B cell (primary cell): ENCODE measurements at regions not wholly inside any gene's neighbourhood (a gene's known extent, or its start where the extent isn't known, plus 50 kb on each side); places are given as distances from the start of the nearest gene placed in this dataset.

Experiments
- ATAC-seq: fragments of 200-7000 bp; cut with Tn5 transposase; one replicate; pipeline ENCODE4 v1.10.0; 2021; ENCODE audit warnings: low read depth, mild to moderate bottlenecking, moderate number of reproducible peaks, moderate library complexity
- CTCF ChIA-PET: fragments of 350-600 bp; sonication (Branson Sonifier 250); formaldehyde crosslinking; loops from one replicate; lab custom pipeline; 2021; ENCODE audit warnings: antibody characterized with exemption, inconsistent platforms; lab: Charles Lee
- POLR2A ChIA-PET: fragments of 350-600 bp; sonication (Branson Sonifier 250); formaldehyde crosslinking; loops from one replicate; lab custom pipeline; 2021; ENCODE audit warnings: antibody characterized with exemption; lab: Charles Lee
- DNase-seq: peaks from one replicate; pipeline ENCODE4 v3.0.0; 2013
- H2AFZ ChIP-seq: 2 replicates; pipeline ENCODE4 v1.6.1; 2012; ENCODE audit warnings: mild to moderate bottlenecking, low read depth, low read length; ENCODE audit not compliant: insufficient read depth, poor library complexity, severe bottlenecking
- H3K27ac ChIP-seq, 2 donors: 1 replicate in 1 of 2; 2 replicates in 1 of 2; pipeline ENCODE4 v1.5.1; 2012 to 2013; ENCODE audit warnings: low read length in 2 of 2, mild to moderate bottlenecking in 2 of 2, moderate library complexity in 1 of 2
- H3K27me3 ChIP-seq, 4 experiments: fragments of 200-600 bp in 1 of 4; sonication (generic) in 1 of 4; replicated peaks in 1 of 4; 1 replicate in 2 of 4; 2 replicates in 2 of 4; pipeline versions ENCODE4 v1.6.1 to v1.7.0; 2013 to 2016; ENCODE audit warnings: low read length in 3 of 4, mild to moderate bottlenecking in 2 of 4, mixed read lengths in 1 of 4, moderate library complexity in 1 of 4; ENCODE audit not compliant: insufficient read depth in 4 of 4, control insufficient read depth in 3 of 4; ENCODE audit errors: control extremely low read depth in 1 of 4
- H3K36me3 ChIP-seq, 2 experiments: replicated peaks in 1 of 2; 1 replicate in 1 of 2; 2 replicates in 1 of 2; pipeline versions ENCODE4 v1.6.1 to v1.7.1; 2013; ENCODE audit warnings: low read length in 1 of 2; ENCODE audit not compliant: insufficient read depth in 2 of 2, control insufficient read depth in 1 of 2; ENCODE audit errors: control extremely low read depth in 1 of 2, extremely low read depth in 1 of 2
- H3K4me1 ChIP-seq, 2 donors: fragments of 200-600 bp in 1 of 2; sonication (generic) in 1 of 2; 1 replicate in 1 of 2; 2 replicates in 1 of 2; pipeline versions ENCODE4 v1.5.1 to v1.6.1; 2013 to 2017; ENCODE audit warnings: low read length in 2 of 2; ENCODE audit not compliant: control insufficient read depth in 2 of 2, insufficient read depth in 2 of 2
- H3K4me2 ChIP-seq: replicated peaks from 2 replicates; pipeline ENCODE3; 2012; ENCODE audit warnings: mild to moderate bottlenecking, low read depth, low read length; ENCODE audit not compliant: poor library complexity, severe bottlenecking
- H3K4me3 ChIP-seq, 5 experiments: fragments of 200-600 bp in 1 of 5; sonication (generic) in 1 of 5; 1 replicate in 3 of 5; 2 replicates in 2 of 5; pipeline versions ENCODE4 v1.5.1 to v1.7.0; 2011 to 2016; ENCODE audit warnings: low read length in 4 of 5, mild to moderate bottlenecking in 4 of 5, low read depth in 2 of 5, control low read depth in 1 of 5, moderate library complexity in 1 of 5; ENCODE audit not compliant: insufficient read depth in 1 of 5; ENCODE audit errors: control extremely low read depth in 1 of 5, extremely low read depth in 1 of 5
- H3K79me2 ChIP-seq: fragments of 200-600 bp; sonication (generic); one replicate; pipeline ENCODE4 v1.6.0; 2016; ENCODE audit warnings: low read length; ENCODE audit not compliant: control insufficient read depth, insufficient read depth
- H3K9ac ChIP-seq: fragments of 200-600 bp; sonication (generic); 2 replicates; pipeline ENCODE4 v1.6.1; 2017; ENCODE audit warnings: mild to moderate bottlenecking, low read length, moderate library complexity
- H3K9me3 ChIP-seq, 3 donors: one replicate each; pipeline versions ENCODE4 v1.6.1 to v1.7.1; 2013; ENCODE audit warnings: low read length in 2 of 3; ENCODE audit not compliant: control insufficient read depth in 2 of 3, insufficient read depth in 1 of 3; ENCODE audit errors: control extremely low read depth in 1 of 3
- H4K20me1 ChIP-seq: 2 replicates; pipeline ENCODE4 v1.6.0; 2012; ENCODE audit warnings: mild to moderate bottlenecking, low read length; ENCODE audit not compliant: insufficient read depth, control insufficient read depth, poor library complexity, severe bottlenecking
- H3K27ac Mint-ChIP-seq: one replicate; pipeline ENCODE4 v1.8.0; 2021; ENCODE audit warnings: mixed read lengths
- H3K27me3 Mint-ChIP-seq: one replicate; pipeline ENCODE4 v1.8.0; 2021; ENCODE audit warnings: mixed read lengths
- H3K4me1 Mint-ChIP-seq: one replicate; pipeline ENCODE4 v1.8.0; 2021; ENCODE audit warnings: mixed read lengths
- H3K4me3 Mint-ChIP-seq: one replicate; pipeline ENCODE4 v1.8.0; 2021; ENCODE audit warnings: mixed read lengths
- H3K9me3 Mint-ChIP-seq: one replicate; pipeline ENCODE4 v1.8.0; 2022; ENCODE audit warnings: mixed read lengths; ENCODE audit not compliant: insufficient read depth
- CTCF ChIP-seq: fragments of 200-600 bp; IDR thresholded peaks from one replicate; pipeline ENCODE4 v1.8.0; 2022; ENCODE audit warnings: antibody characterized with exemption, mild to moderate bottlenecking
- EZH2 ChIP-seq: IDR thresholded peaks from 2 replicates; pipeline ENCODE4 v1.6.1; 2012; ENCODE audit warnings: borderline replicate concordance, low read depth, mild to moderate bottlenecking, moderate library complexity, low read length; ENCODE audit not compliant: insufficient read depth, poor library complexity, severe bottlenecking
- WGBS: methylation state at CpG from one replicate; pipeline ENCODE4 v1.1.5; 2013; ENCODE audit warnings: missing lambda C conversion rate; ENCODE audit not compliant: insufficient coverage; 5-methylcytosine and 5-hydroxymethylcytosine counted together
- intact Hi-C: fragments of 100-400 bp; cut with micrococcal nuclease; formaldehyde crosslinking; loops from one replicate; pipeline ENCODE4 v1.10.0; 2022

- H3K27ac Mint-ChIP-seq: no peak overlapping the region
- no peak for ATAC-seq
- Histone ChIP-seq H3K4me2 (no peak overlapping the region), H3K36me3 (no peaks in the 10 kb centered on the region), H2AFZ (no peak overlapping the region), H3K4me3 (no peak overlapping the region), H3K79me2 (no peaks in the 10 kb centered on the region), H3K4me1 (no peaks in the 10 kb centered on the region), H3K27me3 (no peaks in the 10 kb centered on the region), H4K20me1 (no peaks in the 10 kb centered on the region), H3K9ac (no peak overlapping the region), H3K27ac (no peak overlapping the region), H3K9me3 (no peaks in the 10 kb centered on the region)
- no peaks in the 10 kb centered on the region for H3K9me3 Mint-ChIP-seq
- no peaks in the 10 kb centered on the region for H3K27me3 Mint-ChIP-seq
- intact Hi-C loops: no loop called here
- no peaks in the 10 kb centered on the region for H3K4me1 Mint-ChIP-seq
- WGBS: no CpG with 5 or more reads among the region's 6 CpGs
- POLR2A ChIA-PET: no interaction called here
- CTCF ChIA-PET: no interaction called here
- no peak for TF ChIP-seq EZH2
- TF ChIP-seq CTCF: no peak
- no peak overlapping the region for H3K4me3 Mint-ChIP-seq
- DNase-seq: no peak
Observed at GRCh38 chr5:32949286-32949970, 238.3 kb downstream of the NPR3 start.

- ATAC-seq (no peak), DNase-seq (no peak)
- no peaks in the 10 kb centered on the region for H3K4me1 Mint-ChIP-seq
- Histone ChIP-seq H3K4me3 (no peak overlapping the region), H2AFZ (no peak overlapping the region), H3K4me1 (no peaks in the 10 kb centered on the region), H3K4me2 (no peak overlapping the region), H3K79me2 (no peaks in the 10 kb centered on the region), H3K9me3 (no peaks in the 10 kb centered on the region), H3K27me3 (no peaks in the 10 kb centered on the region), H4K20me1 (no peaks in the 10 kb centered on the region), H3K36me3 (no peaks in the 10 kb centered on the region), H3K27ac (no peak overlapping the region), H3K9ac (no peak overlapping the region)
- H3K4me3 Mint-ChIP-seq: no peak overlapping the region
- intact Hi-C loops: no loop called here
- CTCF ChIA-PET: no interaction called here
- H3K9me3 Mint-ChIP-seq: no peaks in the 10 kb centered on the region
- TF ChIP-seq CTCF (no peak), EZH2 (no peak)
- no peak overlapping the region for H3K27ac Mint-ChIP-seq
- POLR2A ChIA-PET: no interaction called here
- no peaks in the 10 kb centered on the region for H3K27me3 Mint-ChIP-seq
Observed at GRCh38 chr5:32951003-32951402, 239.9 kb downstream of the NPR3 start.
